ENCODE measurements at regions not wholly inside any gene's neighbourhood (a gene's known extent, or its start where the extent isn't known, plus 50 kb on each side); places are given as distances from the start of the nearest gene placed in this dataset.

DNA sequence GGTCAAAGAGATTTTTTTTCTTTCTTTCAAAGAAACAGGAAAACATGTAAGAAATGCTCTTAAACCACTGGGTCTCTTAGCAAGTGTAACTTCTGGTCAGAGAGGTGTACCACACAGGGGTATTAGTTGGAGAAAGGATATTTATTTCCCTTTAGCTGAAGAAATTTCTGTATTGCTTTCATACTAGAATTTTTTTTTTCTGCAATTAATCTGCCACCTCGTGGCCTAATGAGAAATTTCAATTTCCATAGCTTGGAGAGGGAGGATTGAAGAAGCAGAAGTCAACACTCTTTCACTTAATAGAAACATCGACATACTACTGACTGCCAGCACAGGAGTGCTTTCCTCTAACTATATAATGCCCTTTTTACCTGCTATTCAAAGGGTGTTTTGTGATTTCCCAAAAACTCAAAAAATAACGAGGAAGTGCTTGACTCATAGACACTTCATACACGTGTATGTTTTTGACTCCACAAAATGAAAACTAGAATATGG lies 177.6 kb upstream of the NAMPT start:
- TF ChIP-seq, protein P1, sequence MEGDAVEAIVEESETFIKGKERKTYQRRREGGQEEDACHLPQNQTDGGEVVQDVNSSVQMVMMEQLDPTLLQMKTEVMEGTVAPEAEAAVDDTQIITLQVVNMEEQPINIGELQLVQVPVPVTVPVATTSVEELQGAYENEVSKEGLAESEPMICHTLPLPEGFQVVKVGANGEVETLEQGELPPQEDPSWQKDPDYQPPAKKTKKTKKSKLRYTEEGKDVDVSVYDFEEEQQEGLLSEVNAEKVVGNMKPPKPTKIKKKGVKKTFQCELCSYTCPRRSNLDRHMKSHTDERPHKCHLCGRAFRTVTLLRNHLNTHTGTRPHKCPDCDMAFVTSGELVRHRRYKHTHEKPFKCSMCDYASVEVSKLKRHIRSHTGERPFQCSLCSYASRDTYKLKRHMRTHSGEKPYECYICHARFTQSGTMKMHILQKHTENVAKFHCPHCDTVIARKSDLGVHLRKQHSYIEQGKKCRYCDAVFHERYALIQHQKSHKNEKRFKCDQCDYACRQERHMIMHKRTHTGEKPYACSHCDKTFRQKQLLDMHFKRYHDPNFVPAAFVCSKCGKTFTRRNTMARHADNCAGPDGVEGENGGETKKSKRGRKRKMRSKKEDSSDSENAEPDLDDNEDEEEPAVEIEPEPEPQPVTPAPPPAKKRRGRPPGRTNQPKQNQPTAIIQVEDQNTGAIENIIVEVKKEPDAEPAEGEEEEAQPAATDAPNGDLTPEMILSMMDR (IDR thresholded peaks at IDR 0.05; ENCODE audit: low read length), result peak; percentile 64
- TF ChIP-seq EZH2 (IDR thresholded peaks at IDR 0.05; ENCODE audit: borderline replicate concordance, low read length), result no peak
